ENCODE measurements at regions not wholly inside any gene's neighbourhood (a gene's known extent, or its start where the extent isn't known, plus 50 kb on each side); places are given as distances from the start of the nearest gene placed in this dataset.
"Not testable (repeated sequence)": the region's sequence is repeated elsewhere in the genome, so short reads cannot be mapped to it uniquely, and the experiment has no call there.

DNA sequence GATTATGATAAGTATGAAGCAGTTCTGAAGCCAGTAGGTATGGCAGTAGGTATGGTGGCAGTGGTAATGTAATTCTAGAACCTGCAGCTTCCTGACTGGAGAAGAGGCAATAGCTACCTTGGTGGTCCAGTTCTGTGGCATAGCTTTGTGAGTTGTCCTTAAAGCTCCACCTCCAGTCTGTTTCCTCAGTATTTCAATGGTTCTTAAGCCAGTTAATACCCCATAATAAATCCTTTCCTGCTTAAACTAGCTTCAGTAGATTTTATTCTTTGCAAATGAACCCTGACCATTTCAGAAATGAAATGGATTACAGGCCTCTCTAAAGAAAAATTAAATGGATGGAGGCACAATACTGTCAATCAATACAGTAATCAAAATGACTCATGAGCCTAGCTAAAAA is 117.8 kb upstream of the KRAS start:
- TF ChIP-seq CTCF (IDR thresholded peaks at IDR 0.05), result no peak
- ATAC-seq (ENCODE audit: low FRiP score) (no peak), DNase-seq (ENCODE audit: low spot score) (no peak)

GRCh38 chr12:25366122-25366521 is 115.4 kb upstream of the KRAS start:
- no peak for TF ChIP-seq CTCF (IDR thresholded peaks at IDR 0.05)
- DNase-seq (ENCODE audit: low spot score), result no peak
- no peak for ATAC-seq (ENCODE audit: low FRiP score)

DNA sequence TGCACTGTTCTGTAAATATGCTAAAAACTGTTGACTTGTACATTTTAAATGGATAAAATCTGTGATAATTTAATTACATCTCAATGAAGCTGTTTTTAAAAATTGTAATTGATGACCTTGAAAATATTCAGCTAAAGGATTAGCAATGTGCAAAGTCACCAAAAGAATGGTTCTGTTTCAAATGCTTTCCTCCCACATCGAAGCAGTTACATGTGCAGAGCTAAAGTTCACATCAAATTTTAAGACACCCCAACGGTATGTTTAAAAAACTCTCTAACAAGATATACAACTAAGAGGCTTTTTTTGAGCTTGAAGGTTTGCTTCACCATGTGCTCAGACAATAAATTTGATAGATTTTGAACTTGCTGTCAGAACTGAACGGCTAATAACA is 114.6 kb upstream of the KRAS start:
- ATAC-seq (ENCODE audit: low FRiP score) (no peak), DNase-seq (ENCODE audit: low spot score) (no peak)
- no peak for TF ChIP-seq CTCF (IDR thresholded peaks at IDR 0.05)

- DNase-seq (ENCODE audit: low spot score), result no peak
- no peak for ATAC-seq (ENCODE audit: low FRiP score)
- no peak for TF ChIP-seq CTCF (IDR thresholded peaks at IDR 0.05)
These were observed 114.0 kb upstream of the KRAS start for GRCh38 chr12:25364529-25365339.

GRCh38 chr12:25362646-25363045 is 111.9 kb upstream of the KRAS start:
- no peak for DNase-seq (ENCODE audit: low spot score)
- no peak for TF ChIP-seq CTCF (IDR thresholded peaks at IDR 0.05)
- ATAC-seq (ENCODE audit: low FRiP score), result no peak

- DNase-seq (ENCODE audit: low spot score) (no peak), ATAC-seq (ENCODE audit: low FRiP score) (no peak)
- TF ChIP-seq CTCF (IDR thresholded peaks at IDR 0.05), result no peak
These were observed 110.8 kb upstream of the KRAS start for GRCh38 chr12:25361511-25361910.

GRCh38 chr12:25357595-25357994 is 106.9 kb upstream of the KRAS start:
- ATAC-seq (ENCODE audit: low FRiP score), result no peak
- no peak for DNase-seq (ENCODE audit: low spot score)

DNA sequence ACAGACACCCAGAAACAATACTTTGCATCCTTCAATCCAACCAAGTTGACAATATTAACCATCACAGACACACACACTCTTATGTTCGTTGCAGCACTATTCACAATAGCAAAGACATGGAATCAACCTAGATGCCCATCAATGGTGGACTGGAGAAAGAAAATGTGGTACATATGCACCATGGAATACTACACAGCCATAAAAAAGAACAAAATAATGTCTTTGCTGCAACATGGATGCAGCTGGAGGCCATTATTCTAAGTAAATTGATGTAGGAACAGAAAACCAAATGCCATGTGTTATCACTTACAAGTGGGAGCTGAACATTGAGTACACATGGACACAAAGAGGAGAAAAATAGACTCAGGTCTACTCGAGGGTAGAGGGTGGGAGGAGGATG is 102.2 kb upstream of the KRAS start:
- not testable (repeated sequence) for DNase-seq (ENCODE audit: low spot score); ATAC-seq (ENCODE audit: low FRiP score)

More at GRCh38 chr12:25357595-25357994, 106.9 kb upstream of the KRAS start:
- TF ChIP-seq CTCF (IDR thresholded peaks at IDR 0.05), result no peak
